K562 (cell line): ENCODE measurements at regions not wholly inside any gene's neighbourhood (a gene's known extent, or its start where the extent isn't known, plus 50 kb on each side); places are given as distances from the start of the nearest gene placed in this dataset.
A peak's percentile ranks its signal among the peaks of the same experiment; 100 is the strongest.

Experiments used
- ATAC-seq: fragments of 200-7000 bp; cut with Tn5 transposase; 3 replicates; pipeline ENCODE4 v1.9.1; 2020; ENCODE audit warnings: moderate library complexity
- BruUV-seq: library from RNA; stranded (reverse); fragments of 400-500 nt; replicated peaks from 2 replicates; lab custom pipeline; 2021; lab: Mats Ljungman, UMichigan
- CTCF ChIA-PET: fragments of 300-600 bp; formaldehyde crosslinking; extraction: SDS; loops from one replicate; lab custom pipeline; 2021; ENCODE audit warnings: low intra/inter-chr PET ratio; lab: Yijun Ruan, JAX
- POLR2A ChIA-PET: fragments of 300-600, 350-650 bp; sonication (Branson Sonifier 250); formaldehyde crosslinking; extraction: SDS; loops from one replicate; lab custom pipeline; 2021; ENCODE audit warnings: antibody characterized with exemption, inconsistent platforms; lab: Yijun Ruan, JAX
- DNase-seq, 4 experiments: peaks; one replicate each; pipeline versions ENCODE4 v3.0.0 to v3.0.0-alpha.2; 2011 to 2018; ENCODE audit warnings: low spot score in 3 of 4, mixed read lengths in 3 of 4; ENCODE audit errors: extremely low read depth in 1 of 4
- FAIRE-seq: peaks from 2 replicates; lab custom pipeline; 2011; peaks lifted over from hg19 to GRCh38; lab: Jason Lieb, UNC
- H2AFZ ChIP-seq: 2 replicates; pipeline ENCODE4 v1.6.0; 2011; ENCODE audit warnings: low read depth, low read length, control low read depth, inconsistent platforms
- H3K27ac ChIP-seq: fragments of 200-600 bp; 3 replicates; pipeline ENCODE4 v1.8.0; 2011; ENCODE audit warnings: low read depth, mild to moderate bottlenecking, control low read depth, inconsistent platforms, low read length, moderate library complexity, mixed read lengths; ENCODE audit errors: extremely low read depth
- H3K27me3 ChIP-seq, 2 experiments: fragments of 300-600 bp in 1 of 2; 2 replicates in 1 of 2; 3 replicates in 1 of 2; pipeline versions ENCODE4 v1.6.0 to v1.8.0; 2011; ENCODE audit warnings: inconsistent platforms in 2 of 2, low read length in 2 of 2, mild to moderate bottlenecking in 1 of 2, mixed read lengths in 1 of 2, moderate library complexity in 1 of 2; ENCODE audit not compliant: control insufficient read depth in 2 of 2, insufficient read depth in 2 of 2
- H3K36me3 ChIP-seq: fragments of 300-600 bp; 3 replicates; pipeline ENCODE4 v1.8.0; 2011; ENCODE audit warnings: mild to moderate bottlenecking, low read length, inconsistent platforms; ENCODE audit not compliant: control insufficient read depth, insufficient read depth
- H3K4me1 ChIP-seq, 2 experiments: fragments of 200-600 bp in 1 of 2; replicated peaks in 1 of 2; 2 replicates in 1 of 2; 3 replicates in 1 of 2; pipeline versions ENCODE4 v1.5.1 to v1.8.0; 2011; ENCODE audit warnings: inconsistent platforms in 2 of 2, low read length in 2 of 2, mild to moderate bottlenecking in 1 of 2, mixed read lengths in 1 of 2, moderate library complexity in 1 of 2; ENCODE audit not compliant: control insufficient read depth in 2 of 2, insufficient read depth in 2 of 2
- H3K4me2 ChIP-seq: 2 replicates; pipeline ENCODE4 v1.6.1; 2011; ENCODE audit warnings: low read length, control low read depth, inconsistent platforms, mixed read lengths; ENCODE audit not compliant: insufficient read depth
- H3K4me3 ChIP-seq: fragments of 200-600 bp; sonication (generic), shearing (Covaris generic); 2 replicates; pipeline ENCODE4 v1.5.1; 2016; ENCODE audit warnings: control low read depth, inconsistent platforms
- H3K79me2 ChIP-seq: fragments of 200-600 bp; 3 replicates; pipeline ENCODE4 v1.8.0; 2011; ENCODE audit warnings: low read length, inconsistent platforms; ENCODE audit not compliant: control insufficient read depth, insufficient read depth
- H3K9ac ChIP-seq, 2 experiments: 2 replicates each; pipeline versions ENCODE4 v1.6.0 to v1.6.1; 2011; ENCODE audit warnings: low read depth in 2 of 2, low read length in 2 of 2, control low read depth in 1 of 2, inconsistent platforms in 1 of 2, mild to moderate bottlenecking in 1 of 2, mixed read lengths in 1 of 2; ENCODE audit not compliant: insufficient read depth in 1 of 2
- H3K9me1 ChIP-seq: one replicate; pipeline ENCODE4 v1.6.0; 2011; ENCODE audit warnings: inconsistent platforms, mild to moderate bottlenecking, low read length, moderate library complexity; ENCODE audit not compliant: control insufficient read depth, insufficient read depth
- H3K9me3 ChIP-seq: replicated peaks from 2 replicates; pipeline ENCODE4 v1.5.1; 2011; ENCODE audit warnings: low read depth, low read length, inconsistent platforms; ENCODE audit not compliant: control insufficient read depth, insufficient read depth
- H4K20me1 ChIP-seq: replicated peaks from 2 replicates; pipeline ENCODE4 v1.6.1; 2011; ENCODE audit warnings: low read length, inconsistent platforms, mixed read lengths; ENCODE audit not compliant: control insufficient read depth, insufficient read depth
- ARHGAP35 ChIP-seq: fragments of 450-650 bp; IDR thresholded peaks from 2 replicates; pipeline ENCODE4 v1.6.1; 2018; ENCODE audit not compliant: partially characterized antibody
- CBFA2T2 ChIP-seq: fragments of 450-650 bp; conservative IDR thresholded peaks from 2 replicates; pipeline ENCODE4 v1.6.1; 2017; ENCODE audit warnings: mild to moderate bottlenecking
- CBFA2T3 ChIP-seq: fragments of 450-650 bp; IDR thresholded peaks from 2 replicates; pipeline ENCODE4 v1.6.1; 2017
- CEBPB ChIP-seq: fragments of 450-650 bp; IDR thresholded peaks from 2 replicates; pipeline ENCODE4 v1.6.1; 2016; ENCODE audit warnings: missing genetic modification characterization, missing compliant biosample characterization
- FOXM1 ChIP-seq, 2 experiments: fragments of 450-650 bp in 1 of 2; sonication (generic) in 1 of 2; formaldehyde crosslinking in 1 of 2; IDR thresholded peaks; 2 replicates each; pipeline versions ENCODE4 v1.6.1 to v1.9.0; 2017 to 2022; ENCODE audit warnings: low read depth in 2 of 2, mild to moderate bottlenecking in 2 of 2, missing genetic modification reagents in 1 of 2, moderate library complexity in 1 of 2
- HDAC3 ChIP-seq: fragments of 450-650 bp; IDR thresholded peaks from 2 replicates; pipeline ENCODE4 v1.6.1; 2018; ENCODE audit warnings: borderline replicate concordance, mild to moderate bottlenecking, moderate library complexity; ENCODE audit not compliant: partially characterized antibody
- MXI1 ChIP-seq: IDR thresholded peaks from 2 replicates; pipeline ENCODE4 v1.6.1; 2011; ENCODE audit warnings: low read depth, mild to moderate bottlenecking, improper control_type of control experiment, low read length
- ZNF212 ChIP-seq: fragments of 450-650 bp; formaldehyde crosslinking; IDR thresholded peaks from 2 replicates; pipeline ENCODE4 v1.4.0; 2020; ENCODE audit warnings: mild to moderate bottlenecking
- ZNF217 ChIP-seq: sonication (generic); formaldehyde crosslinking; IDR thresholded peaks from 2 replicates; pipeline ENCODE4 v1.8.0; 2022; ENCODE audit warnings: mild to moderate bottlenecking, missing genetic modification reagents
- WGBS: fragments of 100-300 bp; shearing (Covaris generic); methylation state at CpG from one replicate; pipeline ENCODE4 v1.1.6; 2016; ENCODE audit warnings: low coverage, mixed read lengths; ENCODE audit not compliant: insufficient coverage; ENCODE audit errors: missing lambda C conversion rate; 5-methylcytosine and 5-hydroxymethylcytosine counted together
- in situ Hi-C: fragments of 300-500 bp; cut with MboI; formaldehyde crosslinking; loops from 4 replicates; pipeline ENCODE4 v1.15.0; 2018; ENCODE audit warnings: inconsistent platforms, mixed read lengths
- intact Hi-C: fragments of 100-400 bp; cut with micrococcal nuclease; formaldehyde crosslinking; loops from 2 replicates; pipeline ENCODE4 v1.14.2; 2022
- TF ChIP-seq, protein P1 (sequence below): fragments of 250-450 bp; sonication (Bioruptor Pico); IDR thresholded peaks from 2 replicates; pipeline ENCODE4 v1.4.0; 2020; ENCODE audit warnings: borderline replicate concordance
- TF ChIP-seq, protein P2 (sequence below): fragments of 150-350 bp; IDR thresholded peaks from 2 replicates; pipeline ENCODE4 v1.6.1; 2014; ENCODE audit warnings: low read depth, mild to moderate bottlenecking, low read length, borderline replicate concordance

DNA sequence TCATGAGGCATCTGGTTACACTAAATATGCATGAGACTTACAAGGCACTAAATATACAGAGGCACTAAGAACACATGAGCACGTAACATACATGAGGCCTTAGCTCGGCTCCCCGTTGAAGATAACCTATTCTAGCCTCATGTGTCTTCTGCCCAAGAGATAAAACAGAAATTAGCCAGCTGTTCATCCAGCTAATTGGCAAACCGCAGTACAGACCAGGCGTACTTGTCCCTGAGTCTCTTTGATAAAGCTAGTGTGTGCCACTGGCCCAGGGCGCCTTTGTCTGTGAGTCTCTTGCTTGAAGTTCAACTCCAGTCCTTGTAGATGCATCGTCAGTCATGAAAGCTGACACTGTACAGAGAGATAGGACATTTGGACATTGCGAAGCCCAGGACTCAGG is 121.9 kb upstream of the SPATA12 start:
- Histone ChIP-seq H3K4me2 (no peak overlapping the region), H3K4me1 (no peaks in the 10 kb centered on the region), H3K27me3 (peaks cover 0 to 5% of the 10 kb centered on the region in 2 experiments; a peak in 2 of 5 replicates), H3K9me3 (no peaks in the 10 kb centered on the region), H3K9ac (no peak overlapping the region), H3K9me1 (no peaks in the 10 kb centered on the region), H3K4me3 (no peak overlapping the region), H3K36me3 (no peaks in the 10 kb centered on the region), H4K20me1 (no peaks in the 10 kb centered on the region), H2AFZ (no peak overlapping the region), H3K79me2 (no peaks in the 10 kb centered on the region), H3K27ac (no peak overlapping the region)
- intact Hi-C loops (no loop called here), in situ Hi-C loops (no loop called here)
- FAIRE-seq (no peak), ATAC-seq (no peak), DNase-seq (peak in 1 of 4 experiments; percentile 3)
- ChIA-PET POLR2A (no interaction called here), CTCF (no interaction called here)
- 7% methylated on average over 8 of the region's 8 CpGs for WGBS
- TF ChIP-seq ARHGAP35 (no peak), ZNF217 (CRISPR knock-in tag) (no peak), MXI1 (no peak), CEBPB (no peak), HDAC3 (no peak), ZNF212 (CRISPR knock-in tag) (no peak), CBFA2T2 (0 out of 2 replicates have a peak, but pooled peaks have one; percentile 16), CBFA2T3 (peak; percentile 44; the same call in 1 of the 2 replicates), FOXM1 (IDR thresholded peaks at IDR 0.05; ENCODE audit: low read depth) (no peak), FOXM1 (CRISPR knock-in tag; IDR thresholded peaks at IDR 0.05; ENCODE audit: low read depth) (no peak)
- TF ChIP-seq, protein P1, sequence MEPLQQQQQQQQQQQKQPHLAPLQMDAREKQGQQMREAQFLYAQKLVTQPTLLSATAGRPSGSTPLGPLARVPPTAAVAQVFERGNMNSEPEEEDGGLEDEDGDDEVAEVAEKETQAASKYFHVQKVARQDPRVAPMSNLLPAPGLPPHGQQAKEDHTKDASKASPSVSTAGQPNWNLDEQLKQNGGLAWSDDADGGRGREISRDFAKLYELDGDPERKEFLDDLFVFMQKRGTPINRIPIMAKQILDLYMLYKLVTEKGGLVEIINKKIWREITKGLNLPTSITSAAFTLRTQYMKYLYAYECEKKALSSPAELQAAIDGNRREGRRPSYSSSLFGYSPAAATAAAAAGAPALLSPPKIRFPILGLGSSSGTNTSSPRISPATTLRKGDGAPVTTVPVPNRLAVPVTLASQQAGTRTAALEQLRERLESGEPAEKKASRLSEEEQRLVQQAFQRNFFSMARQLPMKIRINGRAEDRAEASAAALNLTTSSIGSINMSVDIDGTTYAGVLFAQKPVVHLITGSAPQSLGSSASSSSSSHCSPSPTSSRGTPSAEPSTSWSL: no peak
- TF ChIP-seq, protein P2, sequence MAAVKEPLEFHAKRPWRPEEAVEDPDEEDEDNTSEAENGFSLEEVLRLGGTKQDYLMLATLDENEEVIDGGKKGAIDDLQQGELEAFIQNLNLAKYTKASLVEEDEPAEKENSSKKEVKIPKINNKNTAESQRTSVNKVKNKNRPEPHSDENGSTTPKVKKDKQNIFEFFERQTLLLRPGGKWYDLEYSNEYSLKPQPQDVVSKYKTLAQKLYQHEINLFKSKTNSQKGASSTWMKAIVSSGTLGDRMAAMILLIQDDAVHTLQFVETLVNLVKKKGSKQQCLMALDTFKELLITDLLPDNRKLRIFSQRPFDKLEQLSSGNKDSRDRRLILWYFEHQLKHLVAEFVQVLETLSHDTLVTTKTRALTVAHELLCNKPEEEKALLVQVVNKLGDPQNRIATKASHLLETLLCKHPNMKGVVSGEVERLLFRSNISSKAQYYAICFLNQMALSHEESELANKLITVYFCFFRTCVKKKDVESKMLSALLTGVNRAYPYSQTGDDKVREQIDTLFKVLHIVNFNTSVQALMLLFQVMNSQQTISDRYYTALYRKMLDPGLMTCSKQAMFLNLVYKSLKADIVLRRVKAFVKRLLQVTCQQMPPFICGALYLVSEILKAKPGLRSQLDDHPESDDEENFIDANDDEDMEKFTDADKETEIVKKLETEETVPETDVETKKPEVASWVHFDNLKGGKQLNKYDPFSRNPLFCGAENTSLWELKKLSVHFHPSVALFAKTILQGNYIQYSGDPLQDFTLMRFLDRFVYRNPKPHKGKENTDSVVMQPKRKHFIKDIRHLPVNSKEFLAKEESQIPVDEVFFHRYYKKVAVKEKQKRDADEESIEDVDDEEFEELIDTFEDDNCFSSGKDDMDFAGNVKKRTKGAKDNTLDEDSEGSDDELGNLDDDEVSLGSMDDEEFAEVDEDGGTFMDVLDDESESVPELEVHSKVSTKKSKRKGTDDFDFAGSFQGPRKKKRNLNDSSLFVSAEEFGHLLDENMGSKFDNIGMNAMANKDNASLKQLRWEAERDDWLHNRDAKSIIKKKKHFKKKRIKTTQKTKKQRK: no peak
- BruUV-seq: no TSS peak
